GM23338 (cell line): ENCODE measurements at regions not wholly inside any gene's neighbourhood (a gene's known extent, or its start where the extent isn't known, plus 50 kb on each side); places are given as distances from the start of the nearest gene placed in this dataset.
A peak's percentile ranks its signal among the peaks of the same experiment; 100 is the strongest.

Source experiments
- ATAC-seq: fragments of 200-7000 bp; cut with Tn5 transposase; 3 replicates; pipeline ENCODE4 v1.9.1; 2020
- DNase-seq: peaks from one replicate; pipeline ENCODE4 v3.0.0-alpha.2; 2015; ENCODE audit warnings: low spot score
- H2AFZ ChIP-seq: fragments of 200-600 bp; sonication (generic); 2 replicates; pipeline ENCODE4 v1.8.0; 2016; ENCODE audit warnings: antibody characterized with exemption, mild to moderate bottlenecking, moderate library complexity
- H3F3A ChIP-seq: fragments of 200-600 bp; sonication (generic); replicated peaks from 2 replicates; pipeline ENCODE4 v1.8.0; 2017; ENCODE audit warnings: antibody characterized with exemption, mixed run types, low read depth
- H3K27ac ChIP-seq: fragments of 200-600 bp; sonication (generic); 2 replicates; pipeline ENCODE4 v1.6.1; 2016; ENCODE audit warnings: low read depth
- H3K27me3 ChIP-seq: fragments of 200-600 bp; sonication (generic); 2 replicates; pipeline ENCODE4 v1.8.0; 2016; ENCODE audit warnings: mild to moderate bottlenecking, mixed run types, moderate library complexity; ENCODE audit not compliant: insufficient read depth
- H3K36me3 ChIP-seq: fragments of 200-600 bp; sonication (generic); 2 replicates; pipeline ENCODE4 v1.8.0; 2016; ENCODE audit warnings: mild to moderate bottlenecking; ENCODE audit not compliant: insufficient read depth
- H3K4me1 ChIP-seq: fragments of 200-600 bp; sonication (generic); 2 replicates; pipeline ENCODE4 v1.8.0; 2016; ENCODE audit warnings: mild to moderate bottlenecking, moderate library complexity; ENCODE audit not compliant: insufficient read depth
- H3K4me2 ChIP-seq: fragments of 200-600 bp; sonication (generic); 2 replicates; pipeline ENCODE4 v1.7.1; 2017; ENCODE audit warnings: mixed run types
- H3K4me3 ChIP-seq: fragments of 200-600 bp; sonication (generic); 2 replicates; pipeline ENCODE4 v1.6.1; 2016; ENCODE audit warnings: mixed run types
- H3K79me2 ChIP-seq: fragments of 200-600 bp; sonication (generic); replicated peaks from 2 replicates; pipeline ENCODE4 v1.8.0; 2017; ENCODE audit warnings: mild to moderate bottlenecking; ENCODE audit not compliant: insufficient read depth
- H3K9me2 ChIP-seq: fragments of 200-600 bp; sonication (generic); 2 replicates; pipeline ENCODE4 v1.8.0; 2017; ENCODE audit not compliant: insufficient read depth
- H4K20me1 ChIP-seq: fragments of 200-600 bp; sonication (generic); replicated peaks from 2 replicates; pipeline ENCODE4 v1.8.0; 2017; ENCODE audit warnings: mild to moderate bottlenecking; ENCODE audit not compliant: insufficient read depth
- H3K27ac Mint-ChIP-seq: 2 replicates; pipeline ENCODE4 v1.8.0; 2020; ENCODE audit warnings: inconsistent platforms, mild to moderate bottlenecking, moderate library complexity, mixed read lengths
- H3K27me3 Mint-ChIP-seq: 3 replicates; pipeline ENCODE4 v1.8.0; 2022; ENCODE audit warnings: low read depth, mild to moderate bottlenecking, moderate library complexity, mixed read lengths, inconsistent platforms; ENCODE audit not compliant: insufficient read depth, poor library complexity
- H3K36me3 Mint-ChIP-seq: 3 replicates; pipeline ENCODE4 v1.8.0; 2021; ENCODE audit warnings: low read depth, mild to moderate bottlenecking, inconsistent platforms, moderate library complexity, mixed read lengths
- H3K4me1 Mint-ChIP-seq: 3 replicates; pipeline ENCODE4 v1.8.0; 2020; ENCODE audit warnings: mild to moderate bottlenecking, inconsistent platforms, mixed read lengths
- H3K4me3 Mint-ChIP-seq: 3 replicates; pipeline ENCODE4 v1.8.0; 2021; ENCODE audit warnings: moderate library complexity, mild to moderate bottlenecking, inconsistent platforms, mixed read lengths
- H3K9me3 Mint-ChIP-seq: 3 replicates; pipeline ENCODE4 v1.8.0; 2020; ENCODE audit warnings: moderate library complexity, mild to moderate bottlenecking, inconsistent platforms, mixed read lengths
- CTCF ChIP-seq, 2 experiments: fragments of 200-600 bp in 1 of 2; sonication (generic) in 1 of 2; conservative IDR thresholded peaks; 2 replicates each; pipeline versions ENCODE4 v1.5.1 to v1.6.1; 2016 to 2017; ENCODE audit warnings: antibody characterized with exemption in 2 of 2, low read depth in 2 of 2, mild to moderate bottlenecking in 2 of 2, moderate library complexity in 1 of 2
- ETS1 ChIP-seq: IDR thresholded peaks from 2 replicates; pipeline ENCODE4 v1.6.1; 2016; ENCODE audit warnings: antibody characterized with exemption
- EZH2 ChIP-seq: fragments of 200-600 bp; sonication (generic); IDR thresholded peaks from one replicate; pipeline ENCODE4 v1.8.0; 2017; ENCODE audit warnings: antibody characterized with exemption, mild to moderate bottlenecking, low read depth; ENCODE audit not compliant: unreplicated experiment
- EZH2phosphoT487 ChIP-seq: fragments of 200-600 bp; sonication (generic); IDR thresholded peaks from one replicate; pipeline ENCODE4 v1.8.1; 2018; ENCODE audit warnings: antibody characterized with exemption; ENCODE audit not compliant: unreplicated experiment
- JUNB ChIP-seq: IDR thresholded peaks from one replicate; pipeline ENCODE4 v1.6.1; 2016; ENCODE audit warnings: antibody characterized with exemption; ENCODE audit not compliant: unreplicated experiment
- POLR2AphosphoS5 ChIP-seq: IDR thresholded peaks from 2 replicates; pipeline ENCODE4 v1.6.1; 2016; ENCODE audit warnings: antibody characterized with exemption, low read depth
- REST ChIP-seq: IDR thresholded peaks from one replicate; pipeline ENCODE4 v1.6.1; 2018; ENCODE audit warnings: antibody characterized with exemption; ENCODE audit not compliant: unreplicated experiment
- STAT1 ChIP-seq: IDR thresholded peaks from one replicate; pipeline ENCODE4 v1.6.1; 2016; ENCODE audit warnings: antibody characterized with exemption; ENCODE audit not compliant: unreplicated experiment
- ZNF331 ChIP-seq: fragments of 250-450 bp; sonication (Bioruptor Pico); IDR thresholded peaks from 2 replicates; pipeline ENCODE4 v1.5.0; 2020; ENCODE audit warnings: low read depth, mild to moderate bottlenecking, moderate library complexity
- ZNF462 ChIP-seq: fragments of 250-450 bp; sonication (Bioruptor Pico); IDR thresholded peaks from 2 replicates; pipeline ENCODE4 v1.5.0; 2020; ENCODE audit warnings: mild to moderate bottlenecking, moderate library complexity

GRCh38 chr10:128540781-128541761 is 414.8 kb upstream of the MKI67 start (continued):
- no peak for TF ChIP-seq ZNF462 (CRISPR knock-in tag)
- no peak for TF ChIP-seq STAT1

GRCh38 chr10:128541926-128542475 is 415.8 kb upstream of the MKI67 start:
- no peak for ATAC-seq
- H3K9me2 ChIP-seq, result no peaks in the 10 kb centered on the region
- no peaks in the 10 kb centered on the region for H3K36me3 Mint-ChIP-seq
- H3K27ac Mint-ChIP-seq, result peak overlapping the region; percentile 88; the same call in 1 of the 2 replicates
- H3K27ac ChIP-seq, result peak overlapping the region; percentile 90
- H3K27me3 ChIP-seq, result no peaks in the 10 kb centered on the region
- H3F3A ChIP-seq, result 0 out of 2 replicates have a peak, but pooled peaks cover 8% of the 10 kb centered on the region
- peaks cover 18% of the 10 kb centered on the region for H3K27me3 Mint-ChIP-seq
- H3K4me1 Mint-ChIP-seq, result peaks cover 72% of the 10 kb centered on the region
- H3K36me3 ChIP-seq, result no peaks in the 10 kb centered on the region
- no peak for DNase-seq
- peaks cover 73% of the 10 kb centered on the region for H3K4me1 ChIP-seq
- no peak overlapping the region for H3K4me3 ChIP-seq
- H3K4me2 ChIP-seq, result peak overlapping the region; percentile 75
- H3K4me3 Mint-ChIP-seq, result peak overlapping the region; percentile 72
- H2AFZ ChIP-seq, result no peak overlapping the region
- H3K79me2 ChIP-seq, result no peaks in the 10 kb centered on the region
- no peaks in the 10 kb centered on the region for H3K9me3 Mint-ChIP-seq
- H4K20me1 ChIP-seq, result no peaks in the 10 kb centered on the region
- TF ChIP-seq POLR2AphosphoS5 (no peak), EZH2phosphoT487 (no peak), ZNF331 (no peak), EZH2 (no peak), CTCF (conservative IDR thresholded peaks at IDR 0.05; ENCODE audit: low read depth in 2 of 2) (no peak), STAT1 (no peak), ETS1 (no peak), REST (no peak), JUNB (no peak)
